ENCODE measurements at regions not wholly inside any gene's neighbourhood (a gene's known extent, or its start where the extent isn't known, plus 50 kb on each side); places are given as distances from the start of the nearest gene placed in this dataset.

DNA sequence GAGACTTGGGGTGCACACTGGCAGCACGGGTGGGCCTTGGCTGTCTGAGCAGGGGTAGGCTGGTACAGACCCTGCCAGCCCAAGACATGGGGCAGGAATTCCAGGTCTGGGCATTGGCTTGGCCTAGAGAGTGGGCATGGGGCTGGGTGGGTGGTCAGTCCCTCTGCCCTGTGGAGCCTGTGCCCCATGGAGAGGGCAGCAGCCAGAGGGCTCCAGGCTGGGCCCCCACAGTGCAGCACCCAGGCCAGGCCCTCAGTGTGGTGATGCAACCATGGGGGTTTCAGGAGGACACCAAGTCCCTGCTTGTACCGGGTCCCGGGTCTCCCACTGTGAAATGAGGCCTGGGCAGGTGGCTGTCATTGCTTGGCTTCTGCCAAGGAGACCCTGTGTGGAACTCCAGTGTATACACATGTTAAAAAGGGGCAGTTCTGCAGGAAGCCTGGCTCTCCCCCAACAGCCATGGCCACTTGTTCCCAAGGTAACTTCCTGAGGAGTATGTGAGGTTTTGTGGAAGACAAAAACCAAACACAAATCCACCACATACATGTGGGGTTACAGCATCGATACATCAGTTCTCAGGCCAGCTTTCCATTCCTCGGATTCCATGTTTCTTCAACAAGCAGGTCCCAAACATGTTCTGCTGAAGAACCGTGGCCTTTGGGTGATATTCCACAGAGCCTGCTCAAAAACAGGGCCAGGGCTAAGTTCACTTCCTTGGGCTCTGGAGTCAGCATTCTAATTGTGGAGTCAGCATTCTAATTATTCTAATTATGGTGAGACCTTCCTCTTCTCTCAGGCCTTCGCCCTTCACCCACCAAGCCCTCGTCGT is 77.3 kb downstream of the DACT2 start:
- TF ChIP-seq FOXM1 (IDR thresholded peaks at IDR 0.05; ENCODE audit: borderline replicate concordance, low read depth) (no peak), YY1 (IDR thresholded peaks at IDR 0.05; ENCODE audit: low read depth) (no peak), TAF1 (IDR thresholded peaks at IDR 0.05; ENCODE audit: low read depth) (no peak), USF1 (IDR thresholded peaks at IDR 0.05) (no peak), EGR1 (IDR thresholded peaks at IDR 0.05) (no peak), MAX (IDR thresholded peaks at IDR 0.05) (no peak), TCF12 (IDR thresholded peaks at IDR 0.05; ENCODE audit: low read depth) (no peak), CREB1 (IDR thresholded peaks at IDR 0.05; ENCODE audit: low read depth) (no peak), REST (IDR thresholded peaks at IDR 0.05; ENCODE audit: low read depth) (no peak), TEAD4 (IDR thresholded peaks at IDR 0.05) (no peak), RAD21 (IDR thresholded peaks at IDR 0.05; ENCODE audit: low read depth) (no peak), EP300 (IDR thresholded peaks at IDR 0.05; ENCODE audit: borderline replicate concordance) (no peak)

DNA sequence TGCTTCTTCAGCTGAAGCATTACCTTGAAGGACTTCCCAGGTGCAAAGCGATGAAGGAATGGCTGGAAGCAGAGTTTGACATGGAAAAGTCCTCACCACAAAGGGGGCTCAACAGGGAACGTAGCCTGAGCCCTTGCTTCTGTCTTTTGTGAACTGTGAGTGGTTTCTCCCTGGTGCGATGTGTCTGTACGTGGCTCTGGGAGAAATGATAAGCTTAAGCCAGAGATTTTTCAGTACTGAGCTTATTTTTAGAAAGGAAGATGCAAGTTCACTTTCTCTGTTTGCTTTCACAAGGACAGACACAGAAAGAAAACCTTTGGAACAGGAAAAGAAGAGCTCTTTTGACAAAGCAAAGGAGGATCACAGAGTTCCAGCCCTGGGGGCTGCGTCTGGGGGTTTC is 79.4 kb downstream of the DACT2 start:
- no peak for TF ChIP-seq MAX (IDR thresholded peaks at IDR 0.05)
- no peak for TF ChIP-seq YY1 (IDR thresholded peaks at IDR 0.05; ENCODE audit: low read depth)
- no peak for TF ChIP-seq FOXM1 (IDR thresholded peaks at IDR 0.05; ENCODE audit: borderline replicate concordance, low read depth)
- TF ChIP-seq EGR1 (IDR thresholded peaks at IDR 0.05) = no peak
- no peak for TF ChIP-seq RAD21 (IDR thresholded peaks at IDR 0.05; ENCODE audit: low read depth)
- no peak for TF ChIP-seq TEAD4 (IDR thresholded peaks at IDR 0.05)
- TF ChIP-seq TCF12 (IDR thresholded peaks at IDR 0.05; ENCODE audit: low read depth) = no peak
- no peak for TF ChIP-seq CEBPB (IDR thresholded peaks at IDR 0.05)
- no peak for TF ChIP-seq USF1 (IDR thresholded peaks at IDR 0.05)
- no peak for TF ChIP-seq CREB1 (IDR thresholded peaks at IDR 0.05; ENCODE audit: low read depth)
- no peak for TF ChIP-seq TAF1 (IDR thresholded peaks at IDR 0.05; ENCODE audit: low read depth)
- no peak for TF ChIP-seq EP300 (IDR thresholded peaks at IDR 0.05; ENCODE audit: borderline replicate concordance)
- no peak for TF ChIP-seq REST (IDR thresholded peaks at IDR 0.05; ENCODE audit: low read depth)

GRCh38 chr6:168239044-168239773 is 80.4 kb downstream of the DACT2 start:
- no peak for TF ChIP-seq REST (IDR thresholded peaks at IDR 0.05; ENCODE audit: low read depth)
- TF ChIP-seq TAF1 (IDR thresholded peaks at IDR 0.05; ENCODE audit: low read depth) = no peak
- TF ChIP-seq USF1 (IDR thresholded peaks at IDR 0.05) = no peak
- no peak for TF ChIP-seq FOXM1 (IDR thresholded peaks at IDR 0.05; ENCODE audit: borderline replicate concordance, low read depth)
- no peak for TF ChIP-seq NFIC (IDR thresholded peaks at IDR 0.05)
- no peak for TF ChIP-seq TCF12 (IDR thresholded peaks at IDR 0.05; ENCODE audit: low read depth)
- TF ChIP-seq ZBTB7A (IDR thresholded peaks at IDR 0.05; ENCODE audit: low read depth) = no peak
- TF ChIP-seq CREB1 (IDR thresholded peaks at IDR 0.05; ENCODE audit: low read depth) = no peak
- no peak for TF ChIP-seq RAD21 (IDR thresholded peaks at IDR 0.05; ENCODE audit: low read depth)
- no peak for TF ChIP-seq CEBPB (IDR thresholded peaks at IDR 0.05)
- no peak for TF ChIP-seq MAX (IDR thresholded peaks at IDR 0.05)
- TF ChIP-seq TEAD4 (IDR thresholded peaks at IDR 0.05) = no peak
- TF ChIP-seq EP300 (IDR thresholded peaks at IDR 0.05; ENCODE audit: borderline replicate concordance) = no peak
- no peak for TF ChIP-seq EGR1 (IDR thresholded peaks at IDR 0.05)
- no peak for TF ChIP-seq YY1 (IDR thresholded peaks at IDR 0.05; ENCODE audit: low read depth)

Data from Ishikawa (cell line).